Sigmoid colon (tissue), 3 donors: ENCODE measurements at regions not wholly inside any gene's neighbourhood (a gene's known extent, or its start where the extent isn't known, plus 50 kb on each side); places are given as distances from the start of the nearest gene placed in this dataset.

Experiments used
- POLR2A ChIP-seq, 2 donors: fragments of 450-650 bp; IDR thresholded peaks; one replicate each; pipeline ENCODE4 v1.6.1; 2016; ENCODE audit warnings: antibody characterized with exemption in 2 of 2, mild to moderate bottlenecking in 2 of 2, moderate library complexity in 2 of 2
- TF ChIP-seq, protein P1 (sequence below), 4 experiments: fragments of 450-650 bp in 3 of 4; fragments of 200-600 bp in 1 of 4; IDR thresholded peaks; one replicate each; pipeline ENCODE4 v1.5.1; 2016 to 2019; ENCODE audit warnings: antibody characterized with exemption in 4 of 4, mild to moderate bottlenecking in 3 of 4, moderate library complexity in 2 of 4

- TF ChIP-seq POLR2A (IDR thresholded peaks at IDR 0.05): no peak
- TF ChIP-seq, protein P1, sequence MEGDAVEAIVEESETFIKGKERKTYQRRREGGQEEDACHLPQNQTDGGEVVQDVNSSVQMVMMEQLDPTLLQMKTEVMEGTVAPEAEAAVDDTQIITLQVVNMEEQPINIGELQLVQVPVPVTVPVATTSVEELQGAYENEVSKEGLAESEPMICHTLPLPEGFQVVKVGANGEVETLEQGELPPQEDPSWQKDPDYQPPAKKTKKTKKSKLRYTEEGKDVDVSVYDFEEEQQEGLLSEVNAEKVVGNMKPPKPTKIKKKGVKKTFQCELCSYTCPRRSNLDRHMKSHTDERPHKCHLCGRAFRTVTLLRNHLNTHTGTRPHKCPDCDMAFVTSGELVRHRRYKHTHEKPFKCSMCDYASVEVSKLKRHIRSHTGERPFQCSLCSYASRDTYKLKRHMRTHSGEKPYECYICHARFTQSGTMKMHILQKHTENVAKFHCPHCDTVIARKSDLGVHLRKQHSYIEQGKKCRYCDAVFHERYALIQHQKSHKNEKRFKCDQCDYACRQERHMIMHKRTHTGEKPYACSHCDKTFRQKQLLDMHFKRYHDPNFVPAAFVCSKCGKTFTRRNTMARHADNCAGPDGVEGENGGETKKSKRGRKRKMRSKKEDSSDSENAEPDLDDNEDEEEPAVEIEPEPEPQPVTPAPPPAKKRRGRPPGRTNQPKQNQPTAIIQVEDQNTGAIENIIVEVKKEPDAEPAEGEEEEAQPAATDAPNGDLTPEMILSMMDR (IDR thresholded peaks at IDR 0.05): no peak
These were observed 63.7 kb upstream of the SHISA6 start for GRCh38 chr17:11177340-11177739.
